ENCODE measurements at regions not wholly inside any gene's neighbourhood (a gene's known extent, or its start where the extent isn't known, plus 50 kb on each side); places are given as distances from the start of the nearest gene placed in this dataset.

- no peaks in the 10 kb centered on the region for H3K9me3 ChIP-seq (ENCODE audit: control extremely low read depth in 1 of 3, control insufficient read depth in 2 of 3, insufficient read depth in 1 of 3, low read length in 2 of 3)
- Mint-ChIP-seq H3K27me3 (no peaks in the 10 kb centered on the region), H3K4me1 (no peaks in the 10 kb centered on the region), H3K4me3 (no peak overlapping the region), H3K9me3 (ENCODE audit: insufficient read depth) (no peaks in the 10 kb centered on the region), H3K27ac (no peak overlapping the region)
- no peak overlapping the region for H3K4me2 ChIP-seq (replicated peaks; ENCODE audit: low read depth, low read length, poor library complexity, severe bottlenecking)
- 100% methylated on average over 3 of the region's 5 CpGs for WGBS (ENCODE audit: insufficient coverage)
- H3K27me3 ChIP-seq (replicated peaks in 1 of 4; ENCODE audit: control extremely low read depth in 1 of 4, control insufficient read depth in 3 of 4, insufficient read depth in 4 of 4, low read length in 3 of 4) = no peaks in the 10 kb centered on the region
- H3K4me3 ChIP-seq (ENCODE audit: control extremely low read depth in 1 of 5, extremely low read depth in 1 of 5, insufficient read depth in 1 of 5, low read depth in 2 of 5, low read length in 4 of 5) = no peak overlapping the region
- ChIA-PET CTCF (no interaction called here), POLR2A (no interaction called here)
- TF ChIP-seq CTCF (IDR thresholded peaks at IDR 0.05) (no peak), EZH2 (IDR thresholded peaks at IDR 0.05; ENCODE audit: borderline replicate concordance, insufficient read depth, low read depth, low read length, poor library complexity, severe bottlenecking) (no peak)
- no peak overlapping the region for H3K9ac ChIP-seq (ENCODE audit: low read length)
- H3K4me1 ChIP-seq (ENCODE audit: control insufficient read depth in 2 of 2, insufficient read depth in 2 of 2, low read length in 2 of 2) = no peaks in the 10 kb centered on the region
- no peaks in the 10 kb centered on the region for H3K79me2 ChIP-seq (ENCODE audit: control insufficient read depth, insufficient read depth, low read length)
- H2AFZ ChIP-seq (ENCODE audit: insufficient read depth, low read depth, low read length, poor library complexity, severe bottlenecking) = no peak overlapping the region
- no peak for DNase-seq
- no peaks in the 10 kb centered on the region for H4K20me1 ChIP-seq (ENCODE audit: control insufficient read depth, insufficient read depth, low read length, poor library complexity, severe bottlenecking)
- ATAC-seq (ENCODE audit: low read depth) = no peak
- no peak overlapping the region for H3K27ac ChIP-seq (ENCODE audit: low read length in 2 of 2)
- intact Hi-C loops (cut with micrococcal nuclease) = no loop called here
- no peaks in the 10 kb centered on the region for H3K36me3 ChIP-seq (replicated peaks in 1 of 2; ENCODE audit: control extremely low read depth in 1 of 2, control insufficient read depth in 1 of 2, extremely low read depth in 1 of 2, insufficient read depth in 2 of 2, low read length in 1 of 2)
Observed at GRCh38 chr2:60091894-60092293, 461.6 kb downstream of the BCL11A start.

GRCh38 chr2:60091266-60091665 is 462.2 kb downstream of the BCL11A start:
- Histone ChIP-seq H3K9me3 (ENCODE audit: control extremely low read depth in 1 of 3, control insufficient read depth in 2 of 3, insufficient read depth in 1 of 3, low read length in 2 of 3) (no peaks in the 10 kb centered on the region), H3K4me1 (ENCODE audit: control insufficient read depth in 2 of 2, insufficient read depth in 2 of 2, low read length in 2 of 2) (no peaks in the 10 kb centered on the region), H3K4me3 (ENCODE audit: control extremely low read depth in 1 of 5, extremely low read depth in 1 of 5, insufficient read depth in 1 of 5, low read depth in 2 of 5, low read length in 4 of 5) (no peak overlapping the region), H4K20me1 (ENCODE audit: control insufficient read depth, insufficient read depth, low read length, poor library complexity, severe bottlenecking) (no peaks in the 10 kb centered on the region), H3K36me3 (replicated peaks in 1 of 2; ENCODE audit: control extremely low read depth in 1 of 2, control insufficient read depth in 1 of 2, extremely low read depth in 1 of 2, insufficient read depth in 2 of 2, low read length in 1 of 2) (no peaks in the 10 kb centered on the region), H2AFZ (ENCODE audit: insufficient read depth, low read depth, low read length, poor library complexity, severe bottlenecking) (no peak overlapping the region), H3K27me3 (replicated peaks in 1 of 4; ENCODE audit: control extremely low read depth in 1 of 4, control insufficient read depth in 3 of 4, insufficient read depth in 4 of 4, low read length in 3 of 4) (no peaks in the 10 kb centered on the region), H3K27ac (ENCODE audit: low read length in 2 of 2) (no peak overlapping the region), H3K4me2 (replicated peaks; ENCODE audit: low read depth, low read length, poor library complexity, severe bottlenecking) (no peak overlapping the region), H3K79me2 (ENCODE audit: control insufficient read depth, insufficient read depth, low read length) (no peaks in the 10 kb centered on the region), H3K9ac (ENCODE audit: low read length) (no peak overlapping the region)
- no peak for ATAC-seq (ENCODE audit: low read depth)
- H3K27ac Mint-ChIP-seq = no peak overlapping the region
- H3K4me3 Mint-ChIP-seq = no peak overlapping the region
- TF ChIP-seq EZH2 (IDR thresholded peaks at IDR 0.05; ENCODE audit: borderline replicate concordance, insufficient read depth, low read depth, low read length, poor library complexity, severe bottlenecking) (no peak), CTCF (IDR thresholded peaks at IDR 0.05) (no peak)
- 46% methylated on average over 2 of the region's 2 CpGs for WGBS (ENCODE audit: insufficient coverage)
- no peak for DNase-seq
- CTCF ChIA-PET = no interaction called here
- intact Hi-C loops (cut with micrococcal nuclease) = no loop called here
- H3K4me1 Mint-ChIP-seq = no peaks in the 10 kb centered on the region
- no peaks in the 10 kb centered on the region for H3K9me3 Mint-ChIP-seq (ENCODE audit: insufficient read depth)
- POLR2A ChIA-PET = no interaction called here
- no peaks in the 10 kb centered on the region for H3K27me3 Mint-ChIP-seq
